GM12874 (cell line): ENCODE measurements at regions not wholly inside any gene's neighbourhood (a gene's known extent, or its start where the extent isn't known, plus 50 kb on each side); places are given as distances from the start of the nearest gene placed in this dataset.

Source experiments
- TF ChIP-seq, protein P1 (sequence below): IDR thresholded peaks from 2 replicates; pipeline ENCODE4 v1.5.1; 2011; ENCODE audit warnings: low read depth, mild to moderate bottlenecking, control low read depth, low read length, moderate library complexity; ENCODE audit not compliant: insufficient read depth

DNA sequence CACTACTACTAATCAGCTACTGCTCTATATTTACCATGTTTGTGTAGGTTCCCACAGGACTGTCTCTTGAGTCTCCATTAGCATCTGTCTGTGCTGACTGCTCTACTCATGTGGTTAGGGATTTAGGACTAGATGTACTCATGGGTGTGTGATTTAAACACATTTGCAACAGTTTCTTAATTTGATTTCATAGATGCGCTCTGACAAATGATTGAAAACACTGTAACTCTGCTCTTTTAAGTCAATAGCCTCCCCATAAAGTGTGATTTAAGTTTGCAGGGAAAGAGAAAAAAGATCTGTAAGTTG is 809.3 kb downstream of the NCAM2 start:
- TF ChIP-seq, protein P1, sequence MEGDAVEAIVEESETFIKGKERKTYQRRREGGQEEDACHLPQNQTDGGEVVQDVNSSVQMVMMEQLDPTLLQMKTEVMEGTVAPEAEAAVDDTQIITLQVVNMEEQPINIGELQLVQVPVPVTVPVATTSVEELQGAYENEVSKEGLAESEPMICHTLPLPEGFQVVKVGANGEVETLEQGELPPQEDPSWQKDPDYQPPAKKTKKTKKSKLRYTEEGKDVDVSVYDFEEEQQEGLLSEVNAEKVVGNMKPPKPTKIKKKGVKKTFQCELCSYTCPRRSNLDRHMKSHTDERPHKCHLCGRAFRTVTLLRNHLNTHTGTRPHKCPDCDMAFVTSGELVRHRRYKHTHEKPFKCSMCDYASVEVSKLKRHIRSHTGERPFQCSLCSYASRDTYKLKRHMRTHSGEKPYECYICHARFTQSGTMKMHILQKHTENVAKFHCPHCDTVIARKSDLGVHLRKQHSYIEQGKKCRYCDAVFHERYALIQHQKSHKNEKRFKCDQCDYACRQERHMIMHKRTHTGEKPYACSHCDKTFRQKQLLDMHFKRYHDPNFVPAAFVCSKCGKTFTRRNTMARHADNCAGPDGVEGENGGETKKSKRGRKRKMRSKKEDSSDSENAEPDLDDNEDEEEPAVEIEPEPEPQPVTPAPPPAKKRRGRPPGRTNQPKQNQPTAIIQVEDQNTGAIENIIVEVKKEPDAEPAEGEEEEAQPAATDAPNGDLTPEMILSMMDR: no peak

DNA sequence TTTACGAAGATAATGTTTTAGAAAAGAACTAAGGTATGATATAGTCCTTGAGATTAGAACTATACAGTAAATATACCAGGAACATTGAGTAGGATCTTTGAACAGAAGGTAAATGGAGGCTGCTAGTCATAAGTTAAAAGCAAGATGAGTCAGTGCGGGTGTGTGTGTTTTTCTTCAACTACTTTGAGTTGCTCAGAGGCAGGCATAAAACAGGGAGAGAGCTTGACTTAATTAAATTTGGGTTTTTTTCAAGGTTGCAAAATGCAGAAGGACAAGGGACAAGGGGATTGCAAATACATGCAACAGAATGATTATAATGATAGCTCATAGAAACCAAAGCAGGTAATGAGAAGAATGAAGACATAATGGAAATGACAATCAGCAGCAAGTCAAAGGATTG is 815.1 kb downstream of the NCAM2 start:
- TF ChIP-seq, protein P1: no peak

DNA sequence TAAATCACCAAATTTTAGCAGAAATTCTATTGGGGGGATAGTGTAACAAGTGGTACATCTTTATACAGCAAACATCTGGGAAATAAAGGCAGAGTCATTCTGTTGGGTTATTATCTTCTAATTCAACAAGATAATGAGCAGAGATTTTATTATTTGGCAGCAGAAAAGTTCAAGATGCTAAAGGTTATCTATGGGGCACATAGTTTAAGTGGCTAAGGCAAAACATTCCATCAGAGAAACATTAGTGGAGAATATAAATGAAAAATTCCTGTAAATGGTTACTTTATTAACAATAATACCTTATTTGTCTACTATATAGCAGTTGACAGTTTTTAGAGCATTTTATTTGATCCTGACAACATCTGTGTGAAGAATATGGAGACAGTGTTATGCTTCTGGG is 815.7 kb downstream of the NCAM2 start:
- TF ChIP-seq, protein P1: no peak

DNA sequence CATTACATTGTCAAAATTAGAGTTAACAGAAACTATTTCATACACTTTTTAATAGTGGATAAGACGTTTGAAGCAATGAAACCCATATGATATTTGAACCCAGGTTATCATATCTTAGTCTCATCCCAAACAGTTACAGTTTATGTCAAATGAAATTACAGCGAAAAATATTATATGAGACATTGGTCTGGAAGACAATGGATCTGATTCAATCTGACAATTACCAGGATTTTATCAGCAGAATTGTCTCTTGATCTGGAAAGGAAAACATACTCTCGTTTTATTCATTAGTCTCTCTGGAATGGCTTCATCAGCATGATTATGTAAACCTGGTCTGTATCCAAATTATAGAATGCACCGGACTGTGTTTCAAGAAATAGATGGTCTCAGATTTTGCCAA is 818.6 kb downstream of the NCAM2 start:
- TF ChIP-seq, protein P1: no peak

DNA sequence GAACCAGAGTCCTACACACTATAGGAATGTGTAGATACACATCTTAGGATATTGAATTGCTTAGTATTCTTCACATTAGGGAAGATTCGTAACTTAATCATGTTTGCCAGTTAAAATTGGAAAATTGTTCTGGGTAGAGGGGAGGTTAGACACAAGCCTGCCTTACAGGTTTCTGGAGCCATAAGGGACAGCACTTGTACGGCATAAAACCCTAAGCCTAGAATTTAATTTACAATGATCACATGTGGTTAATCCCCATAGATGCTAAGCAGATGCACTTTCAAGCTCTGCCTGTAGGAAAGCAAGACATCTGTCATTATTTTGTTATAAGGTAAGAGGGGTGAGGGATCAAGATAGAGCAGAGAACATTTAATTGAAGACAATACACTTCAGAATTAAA is 820.7 kb downstream of the NCAM2 start:
- TF ChIP-seq, protein P1: no peak

DNA sequence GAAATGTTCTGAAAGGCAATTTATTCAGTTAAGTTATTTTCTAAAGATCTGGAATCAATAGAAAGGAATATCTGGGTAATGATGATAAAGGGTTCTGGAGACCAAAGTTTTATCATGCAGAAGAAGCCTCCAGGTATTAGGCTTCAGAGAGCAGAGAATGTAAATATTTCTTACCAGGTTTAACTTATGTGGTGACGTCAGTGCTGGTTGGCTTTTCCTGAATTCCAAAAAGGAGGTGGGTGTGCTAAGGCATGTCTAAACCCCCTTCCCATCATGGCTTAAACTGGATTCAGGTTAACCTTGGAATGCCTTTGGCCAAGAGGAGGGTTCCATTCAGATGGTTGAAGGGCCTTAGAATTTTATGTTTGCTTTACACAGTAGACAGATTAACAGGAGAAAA is 829.9 kb downstream of the NCAM2 start:
- TF ChIP-seq, protein P1: no peak

DNA sequence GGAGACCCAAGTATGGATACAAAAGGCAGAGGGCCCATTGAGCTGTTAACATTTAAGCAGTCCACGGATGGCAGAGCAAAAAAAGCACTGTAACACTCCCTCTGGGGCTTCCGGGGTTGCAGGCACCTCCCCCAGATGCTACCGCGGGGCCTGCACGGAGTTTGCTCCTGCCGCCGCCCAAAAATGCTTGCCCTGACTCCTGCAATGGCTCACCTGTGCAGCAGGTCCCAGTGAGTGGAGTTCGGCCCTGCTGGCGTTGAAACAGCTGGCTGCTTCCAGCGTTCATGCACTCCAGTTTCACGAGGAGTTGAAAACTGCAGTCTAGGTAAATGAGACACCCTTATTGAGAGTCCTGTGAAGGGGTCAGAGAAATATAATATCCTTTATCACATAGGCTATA is 832.8 kb downstream of the NCAM2 start:
- TF ChIP-seq, protein P1: no peak

DNA sequence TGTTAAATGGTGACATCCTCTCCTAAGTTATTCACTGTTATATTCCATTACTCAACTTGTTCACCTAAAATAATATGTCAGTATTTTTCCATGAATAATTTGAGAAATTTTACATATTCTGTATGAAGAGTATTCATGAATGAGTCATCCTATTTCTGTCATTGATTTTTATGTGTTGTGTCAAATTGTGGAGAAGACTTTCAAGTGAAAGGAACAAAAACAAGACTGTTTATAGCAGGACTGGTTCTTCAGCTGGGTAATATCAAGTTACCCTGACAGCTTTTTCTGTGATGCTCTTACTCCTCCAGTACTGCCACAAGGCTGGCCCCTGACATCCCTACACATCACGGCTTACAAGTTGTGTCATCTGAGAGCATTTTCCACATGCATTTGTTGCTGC is 847.7 kb downstream of the NCAM2 start:
- TF ChIP-seq, protein P1: no peak
